Upper lobe of right lung (tissue), 1 donor: ENCODE measurements at regions not wholly inside any gene's neighbourhood (a gene's known extent, or its start where the extent isn't known, plus 50 kb on each side); places are given as distances from the start of the nearest gene placed in this dataset.

Source experiments
- ATAC-seq: fragments of 200-7000 bp; cut with Tn5 transposase; one replicate; pipeline ENCODE4 v1.9.1; 2020; ENCODE audit warnings: mild to moderate bottlenecking, moderate library complexity
- DNase-seq: peaks from one replicate; pipeline ENCODE4 v3.0.0-alpha.2; 2020
- H3K27ac ChIP-seq: fragments of 200-600 bp; one replicate; pipeline ENCODE4 v1.8.0; 2022
- H3K27me3 ChIP-seq: fragments of 200-600 bp; one replicate; pipeline ENCODE4 v1.8.0; 2022; ENCODE audit warnings: mild to moderate bottlenecking
- H3K36me3 ChIP-seq: fragments of 200-600 bp; one replicate; pipeline ENCODE4 v1.8.0; 2022
- H3K4me1 ChIP-seq: fragments of 200-600 bp; one replicate; pipeline ENCODE4 v1.8.0; 2022
- H3K4me3 ChIP-seq: fragments of 200-600 bp; one replicate; pipeline ENCODE4 v1.8.0; 2022; ENCODE audit warnings: mild to moderate bottlenecking
- H3K9me3 ChIP-seq: fragments of 200-600 bp; one replicate; pipeline ENCODE4 v1.8.0; 2022
- intact Hi-C: fragments of 100-400 bp; cut with DNase I; formaldehyde crosslinking; loops from one replicate; pipeline ENCODE4 v1.11.0; 2022
- TF ChIP-seq, protein P1 (sequence below): fragments of 200-600 bp; IDR thresholded peaks from one replicate; pipeline ENCODE4 v1.8.0; 2022; ENCODE audit warnings: antibody characterized with exemption
- donor health status: DM: no; HTN: yes; CAD: no; lungs with severe emphysema.

DNA sequence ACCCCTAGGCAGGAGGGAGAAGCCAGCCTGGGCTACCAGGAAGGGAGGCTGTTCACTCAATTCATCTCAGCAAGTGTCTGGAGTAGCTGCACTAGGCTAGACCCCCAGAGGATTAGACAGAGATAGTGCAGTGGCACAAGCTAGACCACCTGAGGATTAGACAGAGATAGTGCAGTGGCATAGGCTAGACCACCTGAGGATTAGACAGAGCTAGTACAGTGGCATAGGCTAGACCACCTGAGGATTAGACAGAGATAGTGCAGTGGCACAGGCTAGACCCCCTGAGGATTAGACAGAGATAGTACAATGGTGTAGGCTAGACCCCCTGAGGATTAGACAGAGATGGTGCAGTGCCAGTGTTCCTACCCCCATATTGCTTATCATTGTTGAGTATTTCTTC lies 74.1 kb upstream of the SDK2 start:
- Histone ChIP-seq H3K36me3 (no peaks in the 10 kb centered on the region), H3K4me1 (no peaks in the 10 kb centered on the region), H3K27ac (no peak overlapping the region), H3K9me3 (no peaks in the 10 kb centered on the region), H3K4me3 (no peak overlapping the region), H3K27me3 (no peaks in the 10 kb centered on the region)
- DNase-seq: no peak
- ATAC-seq: no peak
- intact Hi-C loops: no loop called here
- TF ChIP-seq, protein P1, sequence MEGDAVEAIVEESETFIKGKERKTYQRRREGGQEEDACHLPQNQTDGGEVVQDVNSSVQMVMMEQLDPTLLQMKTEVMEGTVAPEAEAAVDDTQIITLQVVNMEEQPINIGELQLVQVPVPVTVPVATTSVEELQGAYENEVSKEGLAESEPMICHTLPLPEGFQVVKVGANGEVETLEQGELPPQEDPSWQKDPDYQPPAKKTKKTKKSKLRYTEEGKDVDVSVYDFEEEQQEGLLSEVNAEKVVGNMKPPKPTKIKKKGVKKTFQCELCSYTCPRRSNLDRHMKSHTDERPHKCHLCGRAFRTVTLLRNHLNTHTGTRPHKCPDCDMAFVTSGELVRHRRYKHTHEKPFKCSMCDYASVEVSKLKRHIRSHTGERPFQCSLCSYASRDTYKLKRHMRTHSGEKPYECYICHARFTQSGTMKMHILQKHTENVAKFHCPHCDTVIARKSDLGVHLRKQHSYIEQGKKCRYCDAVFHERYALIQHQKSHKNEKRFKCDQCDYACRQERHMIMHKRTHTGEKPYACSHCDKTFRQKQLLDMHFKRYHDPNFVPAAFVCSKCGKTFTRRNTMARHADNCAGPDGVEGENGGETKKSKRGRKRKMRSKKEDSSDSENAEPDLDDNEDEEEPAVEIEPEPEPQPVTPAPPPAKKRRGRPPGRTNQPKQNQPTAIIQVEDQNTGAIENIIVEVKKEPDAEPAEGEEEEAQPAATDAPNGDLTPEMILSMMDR: no peak

DNA sequence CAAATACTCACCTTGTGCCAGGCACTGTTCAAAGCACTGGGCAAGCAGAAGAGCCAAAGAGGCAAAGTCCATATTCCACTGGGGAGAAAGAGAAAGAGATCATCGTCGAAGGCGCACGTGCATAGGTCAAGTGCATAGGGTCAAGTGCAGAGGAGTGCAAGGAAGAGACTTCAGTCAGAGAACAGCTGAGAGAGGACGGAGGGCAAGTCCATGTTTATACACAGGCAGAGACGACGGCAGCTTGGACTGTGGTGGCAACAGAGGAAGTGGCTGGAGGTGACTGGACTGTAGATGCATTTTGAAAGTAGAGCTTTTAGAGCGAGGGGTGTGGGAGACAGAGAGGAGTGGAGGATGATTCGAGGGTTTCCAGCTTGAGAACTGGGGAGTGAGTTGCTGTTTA lies 74.7 kb upstream of the SDK2 start:
- TF ChIP-seq, protein P1: no peak
- Histone ChIP-seq H3K27me3 (no peaks in the 10 kb centered on the region), H3K4me1 (no peaks in the 10 kb centered on the region), H3K9me3 (no peaks in the 10 kb centered on the region), H3K36me3 (no peaks in the 10 kb centered on the region), H3K4me3 (no peak overlapping the region), H3K27ac (no peak overlapping the region)
- no peak for DNase-seq
- intact Hi-C loops: no loop called here
- no peak for ATAC-seq

DNA sequence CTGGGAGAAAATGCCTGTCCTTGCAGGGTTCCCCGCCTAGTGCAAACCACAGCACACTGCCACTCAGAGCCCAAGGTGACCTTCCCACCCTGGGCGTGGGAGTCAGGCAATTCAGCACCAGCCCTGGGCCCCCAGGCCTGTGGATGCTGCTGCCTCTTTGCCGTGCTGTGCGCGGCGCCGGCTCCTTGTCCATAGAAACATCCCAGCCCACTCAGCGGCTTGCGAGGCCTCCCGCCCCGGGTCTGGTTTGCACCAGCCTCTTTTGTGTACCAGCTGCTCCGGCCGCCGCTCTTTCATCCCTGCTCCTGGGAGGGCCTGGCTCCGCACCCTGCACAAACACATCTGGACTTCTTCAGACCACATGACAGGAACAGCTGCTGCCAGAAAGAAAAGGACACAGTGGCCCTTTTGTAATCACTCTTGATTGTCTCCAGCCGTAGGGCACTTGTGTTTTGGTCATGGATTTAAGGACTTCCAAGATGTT lies 75.4 kb upstream of the SDK2 start:
- DNase-seq: peak; percentile 67
- no peaks in the 10 kb centered on the region for H3K4me1 ChIP-seq

DNA sequence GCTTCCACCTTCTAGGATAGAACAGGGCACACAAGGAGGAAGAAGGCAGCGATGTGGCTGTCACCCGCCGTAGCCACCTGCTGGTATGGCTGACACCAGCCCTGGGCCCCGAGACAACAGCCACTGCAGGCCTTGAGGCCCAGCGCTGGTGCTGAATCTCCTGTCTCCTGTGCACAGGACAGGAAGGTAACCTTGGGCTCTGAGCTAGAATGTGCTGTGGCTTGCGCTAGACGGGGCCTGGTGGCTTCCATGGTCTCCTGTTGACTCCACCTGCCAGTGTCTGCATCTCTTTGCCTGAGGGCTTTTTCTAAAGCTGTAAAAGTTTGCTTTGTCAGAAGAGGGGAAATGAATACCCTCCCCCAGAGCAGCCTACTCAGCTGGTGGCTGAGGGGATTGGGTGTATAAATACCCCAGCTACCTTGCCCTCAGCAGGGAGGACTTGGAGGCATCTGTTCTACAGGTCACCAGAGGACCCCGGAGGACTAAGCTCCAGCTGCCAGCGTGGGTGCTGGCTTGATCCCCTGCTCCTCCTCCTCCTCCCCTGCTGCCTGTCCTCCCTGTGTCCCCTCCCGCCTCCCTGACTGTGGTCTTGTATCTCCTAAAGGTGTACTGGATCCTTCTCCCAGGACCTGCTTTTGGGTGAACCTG lies 76.1 kb upstream of the SDK2 start:
- intact Hi-C loops: no loop called here
- ATAC-seq: peak; percentile 16
- H3K27ac ChIP-seq: no peak overlapping the region
- no peak for DNase-seq
- TF ChIP-seq, protein P1: no peak
- H3K27me3 ChIP-seq: no peaks in the 10 kb centered on the region
- H3K9me3 ChIP-seq: no peaks in the 10 kb centered on the region
- H3K36me3 ChIP-seq: no peaks in the 10 kb centered on the region
- no peak overlapping the region for H3K4me3 ChIP-seq
- H3K4me1 ChIP-seq: no peaks in the 10 kb centered on the region

More for the DNA sequence above, 75.4 kb upstream of the SDK2 start:
- Histone ChIP-seq H3K27ac (no peak overlapping the region), H3K4me3 (no peak overlapping the region), H3K9me3 (no peaks in the 10 kb centered on the region), H3K36me3 (no peaks in the 10 kb centered on the region), H3K27me3 (no peaks in the 10 kb centered on the region)
- ATAC-seq: peak; percentile 43
- intact Hi-C loops: no loop called here
- TF ChIP-seq, protein P1: no peak

DNA sequence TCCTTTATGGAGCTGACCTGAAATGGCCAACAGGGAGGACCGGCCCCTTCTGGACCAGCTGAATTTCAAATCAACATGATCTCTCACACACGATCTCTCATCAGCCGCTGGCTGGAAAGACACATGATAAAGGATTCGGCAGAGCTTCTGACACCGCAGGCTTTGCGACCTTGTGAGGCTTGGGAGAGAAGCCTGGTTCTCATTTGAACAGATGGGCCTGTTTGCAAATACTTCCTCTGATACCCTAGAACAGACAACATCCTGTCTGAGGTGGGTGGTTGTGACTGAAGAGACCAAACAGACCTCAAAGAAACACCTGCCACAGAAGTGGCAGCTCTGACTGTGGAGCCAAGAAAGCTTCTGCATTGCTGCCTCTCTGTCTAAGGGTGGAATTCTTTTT lies 77.9 kb upstream of the SDK2 start:
- Histone ChIP-seq H3K4me3 (no peak overlapping the region), H3K36me3 (no peaks in the 10 kb centered on the region), H3K27ac (no peak overlapping the region), H3K4me1 (no peaks in the 10 kb centered on the region), H3K27me3 (no peaks in the 10 kb centered on the region), H3K9me3 (no peaks in the 10 kb centered on the region)
- TF ChIP-seq, protein P1: no peak
- intact Hi-C loops: no loop called here
- DNase-seq (no peak), ATAC-seq (no peak)

DNA sequence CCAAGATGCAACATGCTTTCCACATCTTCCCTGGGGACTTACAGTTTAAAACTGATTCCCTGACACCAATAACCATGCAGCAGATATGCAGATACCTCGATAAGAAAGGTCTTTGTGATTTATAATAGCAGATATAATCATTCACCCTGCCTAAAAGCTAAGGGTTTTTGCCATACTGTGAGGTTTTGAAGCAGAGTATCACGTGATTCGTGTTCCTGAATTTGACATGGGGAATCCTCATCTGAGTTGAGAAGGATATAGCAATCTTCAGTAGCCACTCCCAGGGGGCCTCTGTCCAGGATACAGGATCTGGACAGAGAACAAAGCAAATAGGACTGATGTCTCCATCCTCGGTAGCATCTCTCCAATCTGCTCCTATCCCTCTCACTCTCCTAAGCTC lies 79.1 kb upstream of the SDK2 start:
- no peak overlapping the region for H3K27ac ChIP-seq
- no peak overlapping the region for H3K4me3 ChIP-seq
- no peaks in the 10 kb centered on the region for H3K4me1 ChIP-seq
- H3K36me3 ChIP-seq: no peaks in the 10 kb centered on the region
- TF ChIP-seq, protein P1: no peak
- H3K27me3 ChIP-seq: no peaks in the 10 kb centered on the region
- no peak for DNase-seq
- no peak for ATAC-seq
- no peaks in the 10 kb centered on the region for H3K9me3 ChIP-seq
- intact Hi-C loops: no loop called here
